Activated T-cell treated with anti-CD3 and anti-CD28 coated beads for 1 hour (primary cell): ENCODE measurements at regions not wholly inside any gene's neighbourhood (a gene's known extent, or its start where the extent isn't known, plus 50 kb on each side); places are given as distances from the start of the nearest gene placed in this dataset.
"Not testable (repeated sequence)": the region's sequence is repeated elsewhere in the genome, so short reads cannot be mapped to it uniquely, and the experiment has no call there.

Source experiments
- DNase-seq: peaks from one replicate; pipeline ENCODE4 v3.0.0-alpha.2; 2020; ENCODE audit warnings: low read depth

GRCh38 chr2:64251497-64252250, 107.5 kb upstream of the PELI1 start:
- no peak for DNase-seq

- not testable (repeated sequence) for DNase-seq
Observed at GRCh38 chr2:64252251-64252978, 108.2 kb upstream of the PELI1 start.

GRCh38 chr2:64253421-64253820, 109.2 kb upstream of the PELI1 start:
- not testable (repeated sequence) for DNase-seq

GRCh38 chr2:64258566-64258965, 114.3 kb upstream of the PELI1 start:
- no peak for DNase-seq

GRCh38 chr2:64259312-64259711, 115.1 kb upstream of the PELI1 start:
- no peak for DNase-seq

GRCh38 chr2:64260093-64260803, 116.0 kb upstream of the PELI1 start:
- no peak for DNase-seq

GRCh38 chr2:64260817-64261216, 116.6 kb upstream of the PELI1 start:
- no peak for DNase-seq

- DNase-seq, result no peak
Observed at GRCh38 chr2:64262071-64262470, 117.9 kb upstream of the PELI1 start.

GRCh38 chr2:64262816-64263215, 118.6 kb upstream of the PELI1 start:
- no peak for DNase-seq

GRCh38 chr2:64263315-64263714, 119.1 kb upstream of the PELI1 start:
- no peak for DNase-seq

- DNase-seq, result no peak
Observed at GRCh38 chr2:64267699-64268098, 123.5 kb upstream of the PELI1 start.

GRCh38 chr2:64268330-64269048, 124.3 kb upstream of the PELI1 start:
- no peak for DNase-seq

- no peak for DNase-seq
Observed at GRCh38 chr2:64273524-64274398, 129.5 kb upstream of the PELI1 start.

GRCh38 chr2:64274399-64275173, 130.4 kb upstream of the PELI1 start:
- DNase-seq, result no peak

GRCh38 chr2:64275174-64275466, 130.9 kb upstream of the PELI1 start:
- DNase-seq, result no peak

GRCh38 chr2:64276417-64277095, 132.3 kb upstream of the PELI1 start:
- DNase-seq, result no peak

GRCh38 chr2:64277101-64277849, 133.1 kb upstream of the PELI1 start:
- DNase-seq, result no peak

GRCh38 chr2:64280812-64281211, 136.6 kb upstream of the PELI1 start:
- not testable (repeated sequence) for DNase-seq

- no peak for DNase-seq
Observed at GRCh38 chr2:64283006-64283570, 138.9 kb upstream of the PELI1 start.
